ENCODE measurements at regions not wholly inside any gene's neighbourhood (a gene's known extent, or its start where the extent isn't known, plus 50 kb on each side); places are given as distances from the start of the nearest gene placed in this dataset.

DNA sequence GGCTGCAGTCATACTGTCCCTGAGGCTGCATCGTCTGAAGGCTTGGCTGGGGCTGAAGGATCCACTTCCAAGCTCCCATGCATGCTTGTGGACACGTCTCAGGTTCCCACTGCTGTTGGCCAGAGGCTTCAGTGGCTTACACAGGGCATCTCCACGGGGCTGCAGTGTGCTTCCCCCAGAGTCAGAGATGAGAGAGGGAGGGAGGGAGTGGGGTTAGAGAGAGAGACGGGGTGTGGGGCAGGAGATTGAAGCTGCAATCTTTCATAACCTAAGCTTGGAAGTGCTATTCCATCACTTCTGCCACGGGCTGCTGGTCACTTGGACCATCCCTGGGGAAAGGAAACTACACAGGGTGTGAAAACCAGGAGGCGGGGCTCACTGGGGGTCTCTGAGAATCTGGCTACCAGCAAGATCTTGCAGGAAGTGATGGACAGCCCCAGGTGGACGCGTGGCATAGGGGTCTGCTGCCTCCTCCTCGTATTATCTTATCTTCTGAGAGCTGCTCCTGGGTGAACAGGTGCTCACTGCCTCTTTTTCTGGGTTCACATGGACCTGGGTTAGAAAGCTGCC, 63.0 kb upstream of the MYEOV start:
- H3K36me3 Mint-ChIP-seq (ENCODE audit: low read depth) = peaks cover 3% of the 10 kb centered on the region
- peaks cover 28% of the 10 kb centered on the region for H3K27me3 Mint-ChIP-seq
- ATAC-seq = no peak
- no peak overlapping the region for H3K4me3 Mint-ChIP-seq
- no peaks in the 10 kb centered on the region for H3K9me3 ChIP-seq (ENCODE audit: control insufficient read depth, low read length, poor library complexity, severe bottlenecking)
- no peak overlapping the region for H3K27ac Mint-ChIP-seq
- no peaks in the 10 kb centered on the region for H3K4me1 Mint-ChIP-seq
- no peak for DNase-seq

DNA sequence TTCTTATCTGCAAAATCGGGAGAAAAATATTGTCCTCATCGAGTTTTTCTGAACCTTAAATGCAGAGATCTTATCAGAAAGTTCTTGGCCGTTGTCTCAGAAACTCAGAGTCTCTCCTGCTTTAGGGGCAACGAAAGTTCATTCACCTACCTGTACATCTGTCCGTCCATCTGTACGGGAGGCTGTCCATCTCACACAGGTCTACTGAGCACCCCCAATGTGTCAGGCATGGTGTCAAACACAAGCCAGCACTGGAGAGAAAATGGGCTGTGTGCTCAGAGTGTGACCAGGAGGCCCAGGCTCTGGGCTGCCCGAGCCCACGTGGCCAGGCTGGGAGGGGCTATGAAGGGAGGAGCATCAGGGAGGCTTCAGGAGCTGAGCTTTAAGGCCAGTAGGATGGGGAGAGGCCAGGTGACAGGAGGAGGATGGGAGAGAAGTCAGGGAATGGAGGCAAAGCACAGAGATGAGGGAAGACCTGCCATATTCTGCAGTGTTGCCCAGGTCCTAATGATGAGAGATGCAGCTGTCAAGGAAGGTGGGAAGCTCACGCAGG, 62.4 kb upstream of the MYEOV start:
- Mint-ChIP-seq H3K36me3 (ENCODE audit: low read depth) (no peaks in the 10 kb centered on the region), H3K27me3 (peaks cover 33% of the 10 kb centered on the region), H3K4me1 (no peaks in the 10 kb centered on the region), H3K27ac (no peak overlapping the region), H3K4me3 (no peak overlapping the region)
- ATAC-seq (no peak), DNase-seq (no peak)
- no peaks in the 10 kb centered on the region for H3K9me3 ChIP-seq (ENCODE audit: control insufficient read depth, low read length, poor library complexity, severe bottlenecking)

DNA sequence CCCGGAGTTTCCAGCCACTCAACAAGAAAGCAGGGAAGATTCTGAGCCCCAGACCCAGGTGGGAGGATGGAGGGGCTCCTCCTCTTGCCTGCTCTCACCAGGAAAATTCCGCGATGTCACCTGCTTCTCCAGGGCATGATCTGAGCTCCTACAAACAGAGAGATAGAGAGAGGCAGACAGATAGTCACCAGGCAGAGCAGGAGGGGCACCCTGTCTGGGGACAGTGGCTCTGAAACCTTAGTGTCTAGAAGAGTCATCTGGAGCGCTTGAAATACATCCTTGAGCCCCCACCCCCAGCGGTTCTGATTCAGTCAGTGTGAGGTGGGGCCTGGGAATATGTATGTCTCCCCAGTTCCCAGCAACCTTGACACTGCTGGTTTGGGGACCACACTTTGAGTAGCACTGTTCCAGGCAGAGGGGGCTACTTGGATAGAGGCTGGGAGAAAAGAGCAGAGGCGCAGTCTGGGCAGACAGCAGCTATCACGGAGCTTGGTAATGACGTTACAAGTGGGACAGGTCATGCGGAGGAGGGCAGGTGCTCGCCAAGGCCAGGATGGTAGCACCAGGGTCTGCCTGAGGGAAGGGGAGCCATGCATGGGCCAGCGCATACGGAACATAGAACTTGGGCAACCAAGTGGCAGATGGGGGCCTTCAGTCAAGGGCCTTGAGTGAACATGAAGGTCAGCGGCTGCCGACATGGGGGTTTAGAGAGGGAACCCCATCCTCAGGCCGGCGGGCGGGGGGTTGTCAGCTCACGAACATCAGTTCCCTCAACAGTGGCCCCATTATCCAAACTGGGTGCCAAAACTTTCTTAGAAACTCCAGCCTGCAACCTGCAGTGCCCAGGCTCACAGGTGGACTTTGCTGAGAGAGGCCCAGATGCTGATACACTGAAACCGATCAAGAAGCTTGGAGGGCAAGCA, 60.9 kb upstream of the MYEOV start:
- no peak for DNase-seq
- H3K4me3 Mint-ChIP-seq = no peak overlapping the region
- ATAC-seq = no peak
- H3K27me3 Mint-ChIP-seq = peaks cover 33% of the 10 kb centered on the region
- H3K36me3 Mint-ChIP-seq (ENCODE audit: low read depth) = no peaks in the 10 kb centered on the region
- no peaks in the 10 kb centered on the region for H3K9me3 ChIP-seq (ENCODE audit: control insufficient read depth, low read length, poor library complexity, severe bottlenecking)
- no peak overlapping the region for H3K27ac Mint-ChIP-seq
- no peaks in the 10 kb centered on the region for H3K4me1 Mint-ChIP-seq

DNA sequence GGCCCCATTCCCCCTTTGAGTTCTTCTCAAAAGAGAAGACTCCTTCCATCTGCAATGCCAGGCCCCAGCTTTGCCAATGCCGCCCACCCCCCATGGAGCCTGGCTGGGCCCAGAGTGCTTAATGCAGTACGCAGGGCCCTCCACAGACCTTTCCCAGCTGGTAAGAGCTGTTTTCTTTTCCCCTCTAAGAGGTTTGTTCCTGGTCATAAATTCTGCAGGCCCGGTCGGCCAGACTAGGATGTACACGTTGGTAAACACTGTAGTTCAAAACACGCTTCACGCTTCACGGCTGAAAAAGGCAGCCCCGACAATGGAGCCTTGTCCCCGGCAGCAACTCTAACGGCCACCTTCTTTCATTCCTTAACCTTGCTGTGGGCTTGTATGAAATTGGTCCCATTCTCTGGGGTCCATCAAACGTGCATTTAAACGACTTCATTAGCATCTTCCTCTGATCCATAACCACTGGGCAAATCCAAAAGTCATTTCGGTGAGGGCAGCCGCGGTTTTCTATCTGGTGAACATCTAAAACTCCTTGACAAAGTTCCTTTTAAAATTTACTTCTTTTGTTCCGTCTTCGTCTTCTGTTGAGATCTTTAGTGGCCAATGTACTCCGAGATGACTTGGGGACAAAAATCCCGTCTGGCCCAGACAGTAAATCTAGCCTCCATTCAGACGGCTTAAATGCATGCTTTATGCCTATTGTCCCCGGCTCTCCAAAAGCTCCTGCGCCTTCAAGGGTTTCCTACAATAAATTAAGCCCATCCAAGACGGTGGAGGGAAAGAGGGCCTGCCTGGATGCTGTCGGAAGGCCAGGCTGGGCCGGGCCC, 60.0 kb upstream of the MYEOV start:
- H3K9me3 ChIP-seq (ENCODE audit: control insufficient read depth, low read length, poor library complexity, severe bottlenecking) = no peaks in the 10 kb centered on the region
- H3K4me3 Mint-ChIP-seq = no peak overlapping the region
- H3K27me3 Mint-ChIP-seq = peaks cover 42% of the 10 kb centered on the region
- no peaks in the 10 kb centered on the region for H3K4me1 Mint-ChIP-seq
- DNase-seq (no peak), ATAC-seq (no peak)
- H3K27ac Mint-ChIP-seq = no peak overlapping the region
- H3K36me3 Mint-ChIP-seq (ENCODE audit: low read depth) = no peaks in the 10 kb centered on the region

DNA sequence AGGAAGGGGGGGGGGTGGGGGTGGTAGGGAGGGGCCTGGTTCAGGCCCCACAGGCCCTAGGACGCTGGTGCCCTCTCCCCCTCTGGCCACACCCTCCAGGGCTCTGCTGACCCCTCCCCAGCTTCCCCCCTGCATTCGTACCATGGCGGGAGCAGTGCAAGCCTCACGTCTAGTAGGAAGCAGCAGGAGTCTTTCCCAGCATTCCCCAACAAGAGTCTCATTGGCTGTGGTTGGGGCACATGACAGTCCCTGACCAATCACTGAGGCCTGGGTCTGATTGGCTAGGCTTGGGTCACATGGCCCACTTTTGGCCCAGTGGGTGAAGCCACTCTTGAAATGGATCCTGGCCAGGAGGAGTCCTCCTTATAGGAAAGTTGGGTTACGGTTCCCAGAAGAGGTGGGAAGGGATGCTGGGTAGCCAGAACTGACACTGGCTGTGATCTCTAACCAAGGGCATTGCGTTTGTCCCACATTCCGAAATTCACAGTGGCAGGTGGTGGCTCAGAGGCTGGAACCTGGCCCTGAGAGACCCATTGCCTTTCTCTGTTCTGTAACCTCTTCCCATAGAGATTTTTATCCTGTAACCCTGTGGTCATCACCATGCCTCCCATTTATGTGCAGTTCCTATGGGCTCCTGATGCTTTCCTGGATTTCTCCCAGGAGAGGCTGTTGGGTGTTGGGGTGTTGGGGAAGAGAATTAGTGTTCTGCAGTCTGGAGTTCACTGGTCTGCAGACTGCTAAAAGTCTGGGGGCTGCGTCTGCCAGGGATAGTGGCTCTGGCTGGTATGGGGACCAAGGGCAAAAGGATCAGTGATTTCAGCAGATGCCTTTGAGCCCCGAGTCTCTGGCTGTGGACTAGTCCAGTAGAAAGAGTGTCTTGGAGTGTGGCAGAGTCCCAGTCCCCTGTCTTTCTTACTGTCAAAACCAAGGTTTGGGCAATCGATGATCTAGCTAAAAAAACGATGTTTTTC, 58.9 kb upstream of the MYEOV start:
- Mint-ChIP-seq H3K4me1 (no peaks in the 10 kb centered on the region), H3K27ac (no peak overlapping the region), H3K27me3 (peaks cover 43% of the 10 kb centered on the region), H3K36me3 (ENCODE audit: low read depth) (no peaks in the 10 kb centered on the region), H3K4me3 (no peak overlapping the region)
- no peak for ATAC-seq
- H3K9me3 ChIP-seq (ENCODE audit: control insufficient read depth, low read length, poor library complexity, severe bottlenecking) = no peaks in the 10 kb centered on the region
- no peak for DNase-seq

DNA sequence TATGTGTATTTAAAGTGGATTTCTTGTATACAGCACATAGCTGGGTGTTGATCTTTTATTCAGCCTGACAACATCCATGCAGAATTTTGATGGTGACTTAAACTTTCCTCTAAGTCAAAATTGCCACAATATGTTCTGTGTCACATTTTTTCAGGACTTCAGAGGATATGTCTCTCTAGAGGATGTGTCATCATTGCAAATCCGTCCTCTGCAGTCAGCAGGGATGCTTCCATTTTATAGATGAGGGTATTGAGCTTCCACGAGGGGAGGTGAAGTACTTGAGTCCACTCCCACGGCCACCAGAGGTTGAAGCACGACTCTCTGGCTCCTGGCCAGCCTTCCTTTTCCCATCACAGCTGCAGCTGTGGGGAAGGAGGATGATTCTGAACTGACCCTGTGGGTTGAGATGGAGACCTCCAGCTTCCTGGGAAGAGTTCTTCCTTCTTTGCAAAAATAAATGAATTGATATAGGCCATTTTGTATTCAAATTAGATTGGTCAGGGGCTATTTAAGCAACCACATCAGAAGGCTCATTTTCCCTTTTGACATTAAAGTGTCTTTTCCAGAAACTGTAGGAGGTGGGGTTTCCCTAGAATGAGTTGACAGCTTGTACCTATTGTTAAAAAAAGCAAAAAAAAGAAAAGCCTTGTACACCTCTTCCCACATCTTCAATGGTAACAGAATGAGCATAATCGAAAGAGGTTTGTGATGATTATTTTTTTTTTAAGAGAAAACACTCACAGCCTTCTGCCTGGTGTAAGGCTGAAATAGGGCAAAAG, 55.2 kb upstream of the MYEOV start:
- Mint-ChIP-seq H3K4me3 (no peak overlapping the region), H3K27me3 (peaks cover 30% of the 10 kb centered on the region), H3K4me1 (peaks cover 2% of the 10 kb centered on the region), H3K27ac (no peak overlapping the region), H3K36me3 (ENCODE audit: low read depth) (no peaks in the 10 kb centered on the region)
- ATAC-seq (no peak), DNase-seq (no peak)
- no peaks in the 10 kb centered on the region for H3K9me3 ChIP-seq (ENCODE audit: control insufficient read depth, low read length, poor library complexity, severe bottlenecking)

DNA sequence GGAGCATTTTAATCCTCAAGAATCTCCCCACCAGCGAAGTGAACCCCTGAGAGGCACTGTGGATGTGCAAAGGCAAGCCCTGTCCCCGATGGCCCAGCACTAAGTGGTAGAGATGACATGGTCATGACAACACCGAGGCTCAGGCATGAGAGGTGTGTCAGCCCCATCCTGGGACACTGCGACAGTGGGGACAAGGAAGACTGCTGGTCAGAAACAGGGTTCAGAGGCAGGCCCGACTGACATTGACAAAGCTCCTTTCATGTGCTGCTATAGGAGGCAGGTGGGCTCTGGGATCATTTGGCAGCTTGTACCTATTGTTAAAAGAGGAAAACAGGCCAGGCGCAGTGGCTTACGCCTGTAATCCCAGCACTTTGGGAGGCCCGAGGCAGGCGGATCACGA, 54.3 kb upstream of the MYEOV start:
- no peak overlapping the region for H3K27ac Mint-ChIP-seq
- peaks cover 23% of the 10 kb centered on the region for H3K27me3 Mint-ChIP-seq
- no peak for ATAC-seq
- peaks cover 2% of the 10 kb centered on the region for H3K4me1 Mint-ChIP-seq
- H3K36me3 Mint-ChIP-seq (ENCODE audit: low read depth) = no peaks in the 10 kb centered on the region
- DNase-seq = no peak
- no peaks in the 10 kb centered on the region for H3K9me3 ChIP-seq (ENCODE audit: control insufficient read depth, low read length, poor library complexity, severe bottlenecking)
- H3K4me3 Mint-ChIP-seq = no peak overlapping the region

DNA sequence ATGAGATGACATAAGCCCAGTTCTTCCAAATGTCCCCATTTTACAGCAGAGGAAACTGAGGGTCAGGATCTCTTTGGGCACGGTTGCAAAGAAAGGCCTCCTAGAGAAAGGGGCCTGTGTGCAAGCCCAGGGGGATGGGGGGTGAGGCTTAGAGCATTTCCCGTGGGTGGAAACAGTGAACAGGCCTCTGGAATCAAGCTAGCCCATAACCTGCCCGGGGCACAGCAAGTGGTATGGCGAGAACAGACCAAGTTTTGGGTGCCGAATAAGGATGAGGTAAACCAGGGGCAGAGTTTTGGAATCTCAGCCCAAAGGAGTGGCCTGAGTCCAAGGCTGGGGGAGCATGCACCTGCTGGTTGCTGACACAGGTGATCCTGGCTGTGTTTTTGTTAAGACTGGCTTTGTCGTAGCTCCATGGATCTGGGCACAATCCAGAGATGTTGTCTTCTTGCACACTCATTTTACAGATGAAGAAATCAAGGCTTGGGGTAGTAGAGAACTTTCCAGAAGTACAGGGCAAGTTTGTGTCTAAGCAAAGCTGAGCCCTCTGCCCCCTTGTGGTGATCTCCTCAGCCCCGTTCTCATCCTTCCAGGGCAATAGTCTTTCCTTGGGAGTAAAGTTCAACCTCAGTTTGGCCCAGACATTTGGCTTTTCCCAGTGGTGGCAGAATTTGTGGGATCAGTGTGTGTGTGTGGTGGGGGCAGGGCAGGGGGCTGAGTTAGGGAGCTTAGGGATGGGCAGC, 53.5 kb upstream of the MYEOV start:
- no peak overlapping the region for H3K27ac Mint-ChIP-seq
- H3K4me3 Mint-ChIP-seq = no peak overlapping the region
- no peaks in the 10 kb centered on the region for H3K9me3 ChIP-seq (ENCODE audit: control insufficient read depth, low read length, poor library complexity, severe bottlenecking)
- H3K27me3 Mint-ChIP-seq = peaks cover 23% of the 10 kb centered on the region
- no peaks in the 10 kb centered on the region for H3K36me3 Mint-ChIP-seq (ENCODE audit: low read depth)
- H3K4me1 Mint-ChIP-seq = peaks cover 2% of the 10 kb centered on the region
- DNase-seq (no peak), ATAC-seq (no peak)

DNA sequence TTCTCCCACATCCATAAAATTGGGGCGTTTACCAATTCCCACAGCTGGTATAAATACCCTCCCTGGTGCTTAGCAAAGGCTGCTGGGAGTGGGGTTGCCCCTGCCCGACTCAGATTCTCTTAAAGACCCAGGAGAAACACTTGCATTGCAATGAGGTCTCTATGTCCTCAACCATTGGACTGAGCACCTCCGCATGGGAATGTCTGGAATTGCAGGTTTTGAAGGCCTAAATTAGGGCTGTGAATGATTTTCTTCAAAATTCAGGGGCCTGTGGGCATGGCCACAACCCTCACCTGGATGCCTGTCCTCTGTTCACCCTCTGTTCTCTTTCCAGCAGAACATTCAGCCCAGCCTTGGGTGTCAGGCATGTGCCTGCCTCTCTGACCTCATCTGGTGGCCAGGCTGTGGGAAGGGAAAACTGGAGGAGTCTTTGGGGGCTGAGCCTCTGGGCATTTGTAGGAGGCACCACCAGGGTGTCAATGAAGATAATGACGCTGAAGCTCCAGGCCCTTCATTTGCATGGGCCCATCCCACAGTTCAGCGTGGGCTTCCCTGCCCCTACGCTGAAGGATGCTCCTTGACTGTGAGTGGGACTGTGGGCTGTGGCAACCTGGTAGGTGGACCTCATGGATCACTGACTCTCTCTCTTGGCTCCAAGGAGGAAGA, 52.7 kb upstream of the MYEOV start:
- H3K36me3 Mint-ChIP-seq (ENCODE audit: low read depth) = no peaks in the 10 kb centered on the region
- H3K27ac Mint-ChIP-seq = no peak overlapping the region
- DNase-seq (no peak), ATAC-seq (no peak)
- no peak overlapping the region for H3K4me3 Mint-ChIP-seq
- no peaks in the 10 kb centered on the region for H3K9me3 ChIP-seq (ENCODE audit: control insufficient read depth, low read length, poor library complexity, severe bottlenecking)
- peaks cover 2% of the 10 kb centered on the region for H3K4me1 Mint-ChIP-seq
- H3K27me3 Mint-ChIP-seq = peaks cover 22% of the 10 kb centered on the region

DNA sequence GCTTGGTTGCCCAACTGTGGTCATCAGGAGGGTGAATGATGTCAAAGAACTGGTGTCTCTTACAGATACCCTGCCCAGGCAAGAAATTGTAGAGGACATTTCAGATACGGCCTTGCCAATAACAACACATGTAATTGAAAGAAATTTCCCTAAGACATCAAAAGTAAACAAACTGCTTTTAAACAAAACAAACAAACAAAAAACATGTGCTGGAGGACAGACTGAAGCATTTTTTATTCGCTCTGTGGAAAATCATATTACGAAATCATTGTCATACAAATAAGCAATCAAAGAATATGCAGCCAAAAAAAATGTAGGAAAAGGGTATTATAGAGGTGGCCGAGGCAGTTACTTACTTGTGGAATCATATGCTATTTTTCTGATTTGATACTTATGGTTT, 52.1 kb upstream of the MYEOV start:
- Mint-ChIP-seq H3K27me3 (peaks cover 16% of the 10 kb centered on the region), H3K36me3 (ENCODE audit: low read depth) (no peaks in the 10 kb centered on the region), H3K4me3 (no peak overlapping the region), H3K27ac (peak overlapping the region; percentile 16), H3K4me1 (peaks cover 2% of the 10 kb centered on the region)
- H3K9me3 ChIP-seq (ENCODE audit: control insufficient read depth, low read length, poor library complexity, severe bottlenecking) = no peaks in the 10 kb centered on the region
- DNase-seq (no peak), ATAC-seq (no peak)

DNA sequence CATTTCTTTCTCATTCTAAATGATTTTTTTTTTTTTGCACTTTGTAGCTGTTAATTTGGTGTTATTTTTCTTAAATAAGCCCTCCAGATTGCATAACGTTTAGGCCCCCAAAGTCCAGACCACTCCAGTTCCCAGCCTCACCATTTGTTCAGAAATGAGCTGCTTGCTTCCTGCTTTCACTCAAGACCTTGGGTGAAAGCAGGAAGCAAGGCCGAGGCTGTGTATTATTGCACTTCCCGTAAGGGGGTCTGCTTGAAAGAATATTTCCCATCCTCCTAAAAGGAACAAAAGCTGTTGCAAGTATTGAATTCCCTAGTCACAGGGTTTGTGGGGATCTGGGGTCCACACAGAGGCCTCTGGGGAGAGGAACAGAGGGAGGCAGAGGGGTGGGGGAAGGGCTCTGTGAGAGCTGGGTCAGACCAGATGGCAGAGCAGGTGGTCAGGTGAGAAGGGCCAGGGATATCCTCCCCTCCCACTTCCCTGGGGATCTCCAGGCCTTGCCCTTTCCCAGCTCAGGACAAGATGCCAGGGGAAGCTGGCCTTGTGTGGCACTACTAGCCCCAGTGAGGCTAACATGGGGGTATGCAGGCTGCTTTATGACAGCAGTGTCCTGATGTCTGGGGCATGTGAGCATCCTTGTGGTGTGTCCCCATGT, 51.6 kb upstream of the MYEOV start:
- DNase-seq = no peak
- no peaks in the 10 kb centered on the region for H3K9me3 ChIP-seq (ENCODE audit: control insufficient read depth, low read length, poor library complexity, severe bottlenecking)
- H3K4me1 Mint-ChIP-seq = peaks cover 2% of the 10 kb centered on the region
- no peaks in the 10 kb centered on the region for H3K36me3 Mint-ChIP-seq (ENCODE audit: low read depth)
- no peak overlapping the region for H3K27ac Mint-ChIP-seq
- no peak overlapping the region for H3K4me3 Mint-ChIP-seq
- ATAC-seq = no peak
- peaks cover 16% of the 10 kb centered on the region for H3K27me3 Mint-ChIP-seq
